HL-60 (cell line): ENCODE measurements at regions not wholly inside any gene's neighbourhood (a gene's known extent, or its start where the extent isn't known, plus 50 kb on each side); places are given as distances from the start of the nearest gene placed in this dataset.

Experiments used
- REST ChIP-seq: IDR thresholded peaks from 2 replicates; pipeline ENCODE4 v1.6.1; 2012; ENCODE audit warnings: low read depth; ENCODE audit not compliant: insufficient replicate concordance
- TF ChIP-seq, protein P1 (sequence below): IDR thresholded peaks from one replicate; pipeline ENCODE4 v1.5.1; 2011; ENCODE audit warnings: low read length, control low read depth, inconsistent platforms; ENCODE audit not compliant: insufficient read depth

GRCh38 chr2:155689791-155690190 is 642.7 kb downstream of the NR4A2 start:
- TF ChIP-seq, protein P1, sequence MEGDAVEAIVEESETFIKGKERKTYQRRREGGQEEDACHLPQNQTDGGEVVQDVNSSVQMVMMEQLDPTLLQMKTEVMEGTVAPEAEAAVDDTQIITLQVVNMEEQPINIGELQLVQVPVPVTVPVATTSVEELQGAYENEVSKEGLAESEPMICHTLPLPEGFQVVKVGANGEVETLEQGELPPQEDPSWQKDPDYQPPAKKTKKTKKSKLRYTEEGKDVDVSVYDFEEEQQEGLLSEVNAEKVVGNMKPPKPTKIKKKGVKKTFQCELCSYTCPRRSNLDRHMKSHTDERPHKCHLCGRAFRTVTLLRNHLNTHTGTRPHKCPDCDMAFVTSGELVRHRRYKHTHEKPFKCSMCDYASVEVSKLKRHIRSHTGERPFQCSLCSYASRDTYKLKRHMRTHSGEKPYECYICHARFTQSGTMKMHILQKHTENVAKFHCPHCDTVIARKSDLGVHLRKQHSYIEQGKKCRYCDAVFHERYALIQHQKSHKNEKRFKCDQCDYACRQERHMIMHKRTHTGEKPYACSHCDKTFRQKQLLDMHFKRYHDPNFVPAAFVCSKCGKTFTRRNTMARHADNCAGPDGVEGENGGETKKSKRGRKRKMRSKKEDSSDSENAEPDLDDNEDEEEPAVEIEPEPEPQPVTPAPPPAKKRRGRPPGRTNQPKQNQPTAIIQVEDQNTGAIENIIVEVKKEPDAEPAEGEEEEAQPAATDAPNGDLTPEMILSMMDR, result no peak
- TF ChIP-seq REST, result no peak
